SK-N-SH treated with all-trans-retinoic acid at 6 μM for 48 hours (cell line): ENCODE measurements at regions not wholly inside any gene's neighbourhood (a gene's known extent, or its start where the extent isn't known, plus 50 kb on each side); places are given as distances from the start of the nearest gene placed in this dataset.

Experiments
- ARNTL ChIP-seq: fragments of 450-650 bp; formaldehyde crosslinking; IDR thresholded peaks from 2 replicates; pipeline ENCODE4 v1.5.0; 2020; ENCODE audit warnings: low read depth, mild to moderate bottlenecking, moderate library complexity, borderline replicate concordance
- BACH2 ChIP-seq: fragments of 250-450 bp; sonication (Bioruptor Pico); IDR thresholded peaks from 2 replicates; pipeline ENCODE4 v1.9.0; 2021; ENCODE audit warnings: mild to moderate bottlenecking, borderline replicate concordance
- CSDC2 ChIP-seq: fragments of 250-450 bp; sonication (Bioruptor Pico); IDR thresholded peaks from 2 replicates; pipeline ENCODE4 v1.5.0; 2020; ENCODE audit warnings: mild to moderate bottlenecking, moderate library complexity
- GLIS3 ChIP-seq: fragments of 250-450 bp; sonication (Bioruptor Pico); IDR thresholded peaks from 2 replicates; pipeline ENCODE4 v1.5.0; 2020; ENCODE audit warnings: mild to moderate bottlenecking, moderate library complexity
- OSR1 ChIP-seq: fragments of 250-450 bp; sonication (Bioruptor Pico); IDR thresholded peaks from 2 replicates; pipeline ENCODE4 v1.8.0; 2022; ENCODE audit warnings: moderate library complexity, mild to moderate bottlenecking, inconsistent platforms
- PPARA ChIP-seq: fragments of 250-450 bp; sonication (Bioruptor Pico); IDR thresholded peaks from 2 replicates; pipeline ENCODE4 v1.5.0; 2020; ENCODE audit warnings: mild to moderate bottlenecking, borderline replicate concordance
- RARB ChIP-seq: fragments of 250-450 bp; sonication (Bioruptor Pico); IDR thresholded peaks from 2 replicates; pipeline ENCODE4 v1.8.0; 2021; ENCODE audit warnings: mild to moderate bottlenecking, moderate library complexity
- TCF4 ChIP-seq: fragments of 250-450 bp; sonication (Bioruptor Pico); IDR thresholded peaks from 2 replicates; pipeline ENCODE4 v1.8.0; 2021; ENCODE audit warnings: mild to moderate bottlenecking, moderate library complexity, borderline replicate concordance
- TOX ChIP-seq: fragments of 250-450 bp; sonication (Bioruptor Pico); IDR thresholded peaks from 2 replicates; pipeline ENCODE4 v1.8.0; 2021; ENCODE audit warnings: mild to moderate bottlenecking, moderate library complexity, borderline replicate concordance
- ZFP3 ChIP-seq: fragments of 250-450 bp; sonication (Bioruptor Pico); IDR thresholded peaks from 2 replicates; pipeline ENCODE4 v1.5.0; 2020; ENCODE audit warnings: mild to moderate bottlenecking, moderate library complexity
- ZNF8 ChIP-seq: fragments of 450-650 bp; formaldehyde crosslinking; IDR thresholded peaks from 2 replicates; pipeline ENCODE4 v1.5.0; 2020; ENCODE audit warnings: mild to moderate bottlenecking, moderate library complexity
- TF ChIP-seq, protein P1 (sequence below): fragments of 250-450 bp; sonication (Bioruptor Pico); IDR thresholded peaks from 2 replicates; pipeline ENCODE4 v1.8.0; 2020; ENCODE audit warnings: mild to moderate bottlenecking, moderate library complexity, borderline replicate concordance
- TF ChIP-seq, protein P2 (sequence below): fragments of 250-450 bp; sonication (Bioruptor Pico); IDR thresholded peaks from 2 replicates; pipeline ENCODE4 v1.5.0; 2020; ENCODE audit warnings: mild to moderate bottlenecking, moderate library complexity

DNA sequence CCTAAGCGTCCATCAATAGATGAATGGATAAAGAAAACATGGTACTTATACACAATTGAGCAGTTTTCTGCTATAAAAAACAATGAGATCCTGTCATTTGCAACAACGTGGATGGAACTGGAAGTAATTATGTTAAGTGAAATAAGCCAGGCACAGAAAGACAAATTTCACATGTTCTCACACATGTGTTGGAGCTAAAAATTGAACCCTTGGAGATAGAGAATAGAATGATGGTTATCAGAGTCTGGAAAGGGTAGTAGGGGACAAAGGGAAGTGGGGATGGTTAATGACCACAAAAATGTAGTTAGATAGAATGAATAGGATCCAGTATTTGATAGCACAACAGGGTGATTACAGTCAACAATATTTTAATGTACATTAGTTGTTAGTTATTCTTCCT lies 1033.5 kb downstream of the HACE1 start:
- no peak for TF ChIP-seq ARNTL (CRISPR knock-in tag)
- TF ChIP-seq, protein P1, sequence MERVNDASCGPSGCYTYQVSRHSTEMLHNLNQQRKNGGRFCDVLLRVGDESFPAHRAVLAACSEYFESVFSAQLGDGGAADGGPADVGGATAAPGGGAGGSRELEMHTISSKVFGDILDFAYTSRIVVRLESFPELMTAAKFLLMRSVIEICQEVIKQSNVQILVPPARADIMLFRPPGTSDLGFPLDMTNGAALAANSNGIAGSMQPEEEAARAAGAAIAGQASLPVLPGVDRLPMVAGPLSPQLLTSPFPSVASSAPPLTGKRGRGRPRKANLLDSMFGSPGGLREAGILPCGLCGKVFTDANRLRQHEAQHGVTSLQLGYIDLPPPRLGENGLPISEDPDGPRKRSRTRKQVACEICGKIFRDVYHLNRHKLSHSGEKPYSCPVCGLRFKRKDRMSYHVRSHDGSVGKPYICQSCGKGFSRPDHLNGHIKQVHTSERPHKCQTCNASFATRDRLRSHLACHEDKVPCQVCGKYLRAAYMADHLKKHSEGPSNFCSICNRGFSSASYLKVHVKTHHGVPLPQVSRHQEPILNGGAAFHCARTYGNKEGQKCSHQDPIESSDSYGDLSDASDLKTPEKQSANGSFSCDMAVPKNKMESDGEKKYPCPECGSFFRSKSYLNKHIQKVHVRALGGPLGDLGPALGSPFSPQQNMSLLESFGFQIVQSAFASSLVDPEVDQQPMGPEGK (CRISPR knock-in tag) = no peak
- TF ChIP-seq ZFP3 (CRISPR knock-in tag) = no peak
- no peak for TF ChIP-seq TOX (CRISPR knock-in tag)
- TF ChIP-seq OSR1 (CRISPR knock-in tag) = no peak
- TF ChIP-seq, protein P2, sequence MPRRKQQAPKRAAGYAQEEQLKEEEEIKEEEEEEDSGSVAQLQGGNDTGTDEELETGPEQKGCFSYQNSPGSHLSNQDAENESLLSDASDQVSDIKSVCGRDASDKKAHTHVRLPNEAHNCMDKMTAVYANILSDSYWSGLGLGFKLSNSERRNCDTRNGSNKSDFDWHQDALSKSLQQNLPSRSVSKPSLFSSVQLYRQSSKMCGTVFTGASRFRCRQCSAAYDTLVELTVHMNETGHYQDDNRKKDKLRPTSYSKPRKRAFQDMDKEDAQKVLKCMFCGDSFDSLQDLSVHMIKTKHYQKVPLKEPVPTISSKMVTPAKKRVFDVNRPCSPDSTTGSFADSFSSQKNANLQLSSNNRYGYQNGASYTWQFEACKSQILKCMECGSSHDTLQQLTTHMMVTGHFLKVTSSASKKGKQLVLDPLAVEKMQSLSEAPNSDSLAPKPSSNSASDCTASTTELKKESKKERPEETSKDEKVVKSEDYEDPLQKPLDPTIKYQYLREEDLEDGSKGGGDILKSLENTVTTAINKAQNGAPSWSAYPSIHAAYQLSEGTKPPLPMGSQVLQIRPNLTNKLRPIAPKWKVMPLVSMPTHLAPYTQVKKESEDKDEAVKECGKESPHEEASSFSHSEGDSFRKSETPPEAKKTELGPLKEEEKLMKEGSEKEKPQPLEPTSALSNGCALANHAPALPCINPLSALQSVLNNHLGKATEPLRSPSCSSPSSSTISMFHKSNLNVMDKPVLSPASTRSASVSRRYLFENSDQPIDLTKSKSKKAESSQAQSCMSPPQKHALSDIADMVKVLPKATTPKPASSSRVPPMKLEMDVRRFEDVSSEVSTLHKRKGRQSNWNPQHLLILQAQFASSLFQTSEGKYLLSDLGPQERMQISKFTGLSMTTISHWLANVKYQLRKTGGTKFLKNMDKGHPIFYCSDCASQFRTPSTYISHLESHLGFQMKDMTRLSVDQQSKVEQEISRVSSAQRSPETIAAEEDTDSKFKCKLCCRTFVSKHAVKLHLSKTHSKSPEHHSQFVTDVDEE = no peak
- TF ChIP-seq ZNF8 (CRISPR knock-in tag) = 0 out of 2 replicates have a peak, but pooled peaks have one; percentile 6
- no peak for TF ChIP-seq RARB (CRISPR knock-in tag)
- no peak for TF ChIP-seq BACH2
- peak; percentile 91 for TF ChIP-seq TCF4
- TF ChIP-seq PPARA (CRISPR knock-in tag) = no peak
- no peak for TF ChIP-seq CSDC2 (CRISPR knock-in tag)
- no peak for TF ChIP-seq GLIS3 (CRISPR knock-in tag)
